Body of pancreas (tissue), 1 donor: ENCODE measurements at regions not wholly inside any gene's neighbourhood (a gene's known extent, or its start where the extent isn't known, plus 50 kb on each side); places are given as distances from the start of the nearest gene placed in this dataset. TPM values are rescaled to one million over a fixed set of nuclear protein-coding genes. Genes with fewer than 3 reads are reported as not detected.

Experiments used
- small RNA-seq: library from RNA; depleted of rRNA; stranded (forward); fragments of <200 nt; gene quantifications from one replicate; pipeline ENCODE3, GENCODE V24; 2016

Small RNA genes in the stretch of these regions (small RNA-seq; reads per million reads assigned to genes)
- not detected for gene RN7SL401P
